ENCODE measurements at regions not wholly inside any gene's neighbourhood (a gene's known extent, or its start where the extent isn't known, plus 50 kb on each side); places are given as distances from the start of the nearest gene placed in this dataset.

- Histone ChIP-seq H3K4me1 (no peaks in the 10 kb centered on the region), H3K9me3 (no peaks in the 10 kb centered on the region), H3K36me3 (no peaks in the 10 kb centered on the region), H3K27me3 (no peaks in the 10 kb centered on the region), H3K4me3 (no peak overlapping the region), H3K27ac (no peak overlapping the region)
- DNase-seq (ENCODE audit: low spot score) = peak; percentile 50
- TF ChIP-seq, protein P1, sequence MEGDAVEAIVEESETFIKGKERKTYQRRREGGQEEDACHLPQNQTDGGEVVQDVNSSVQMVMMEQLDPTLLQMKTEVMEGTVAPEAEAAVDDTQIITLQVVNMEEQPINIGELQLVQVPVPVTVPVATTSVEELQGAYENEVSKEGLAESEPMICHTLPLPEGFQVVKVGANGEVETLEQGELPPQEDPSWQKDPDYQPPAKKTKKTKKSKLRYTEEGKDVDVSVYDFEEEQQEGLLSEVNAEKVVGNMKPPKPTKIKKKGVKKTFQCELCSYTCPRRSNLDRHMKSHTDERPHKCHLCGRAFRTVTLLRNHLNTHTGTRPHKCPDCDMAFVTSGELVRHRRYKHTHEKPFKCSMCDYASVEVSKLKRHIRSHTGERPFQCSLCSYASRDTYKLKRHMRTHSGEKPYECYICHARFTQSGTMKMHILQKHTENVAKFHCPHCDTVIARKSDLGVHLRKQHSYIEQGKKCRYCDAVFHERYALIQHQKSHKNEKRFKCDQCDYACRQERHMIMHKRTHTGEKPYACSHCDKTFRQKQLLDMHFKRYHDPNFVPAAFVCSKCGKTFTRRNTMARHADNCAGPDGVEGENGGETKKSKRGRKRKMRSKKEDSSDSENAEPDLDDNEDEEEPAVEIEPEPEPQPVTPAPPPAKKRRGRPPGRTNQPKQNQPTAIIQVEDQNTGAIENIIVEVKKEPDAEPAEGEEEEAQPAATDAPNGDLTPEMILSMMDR (IDR thresholded peaks at IDR 0.05) = no peak
These were observed 82.0 kb upstream of the EPHB3 start for GRCh38 chr3:184479426-184480126.

DNA sequence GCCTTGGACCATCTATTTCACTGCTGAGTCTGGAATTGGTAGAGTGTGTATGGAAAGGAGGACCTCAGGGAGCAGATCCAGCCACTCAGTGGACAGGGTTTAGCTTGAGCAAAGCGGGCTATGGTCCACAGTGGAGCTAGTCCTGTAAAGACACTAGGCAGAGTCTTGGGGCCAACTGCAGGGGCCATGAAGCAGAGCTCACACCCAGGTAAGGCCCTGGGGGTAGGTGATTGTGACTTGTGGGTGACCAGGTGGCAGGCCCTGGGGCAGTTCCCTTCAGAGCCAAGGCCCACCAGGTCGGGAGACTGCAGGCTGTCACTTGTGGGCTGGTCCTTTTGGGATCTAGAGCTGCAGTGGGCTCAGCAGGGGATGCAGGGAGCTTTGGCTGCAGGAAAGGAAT is 80.8 kb upstream of the EPHB3 start:
- Histone ChIP-seq H3K27me3 (no peaks in the 10 kb centered on the region), H3K4me3 (no peak overlapping the region), H3K4me1 (no peaks in the 10 kb centered on the region), H3K9me3 (no peaks in the 10 kb centered on the region), H3K36me3 (no peaks in the 10 kb centered on the region), H3K27ac (no peak overlapping the region)
- TF ChIP-seq, protein P1 (IDR thresholded peaks at IDR 0.05) = no peak
- DNase-seq (ENCODE audit: low spot score) = peak; percentile 34

GRCh38 chr3:184481984-184482671 is 79.5 kb upstream of the EPHB3 start:
- Histone ChIP-seq H3K36me3 (no peaks in the 10 kb centered on the region), H3K27ac (no peak overlapping the region), H3K4me3 (no peak overlapping the region), H3K4me1 (no peaks in the 10 kb centered on the region), H3K9me3 (no peaks in the 10 kb centered on the region), H3K27me3 (no peaks in the 10 kb centered on the region)
- TF ChIP-seq, protein P1 (IDR thresholded peaks at IDR 0.05) = no peak
- peak; percentile 34 for DNase-seq (ENCODE audit: low spot score)

- no peak for DNase-seq (ENCODE audit: low spot score)
- TF ChIP-seq, protein P1 (IDR thresholded peaks at IDR 0.05) = no peak
- H3K9me3 ChIP-seq = no peaks in the 10 kb centered on the region
- H3K4me3 ChIP-seq = no peak overlapping the region
- H3K4me1 ChIP-seq = no peaks in the 10 kb centered on the region
- no peaks in the 10 kb centered on the region for H3K27me3 ChIP-seq
- H3K27ac ChIP-seq = no peak overlapping the region
- H3K36me3 ChIP-seq = no peaks in the 10 kb centered on the region
These were observed 76.3 kb upstream of the EPHB3 start for GRCh38 chr3:184485241-184485640.

GRCh38 chr3:184485906-184486305 is 75.7 kb upstream of the EPHB3 start:
- Histone ChIP-seq H3K27ac (no peak overlapping the region), H3K27me3 (no peaks in the 10 kb centered on the region), H3K36me3 (no peaks in the 10 kb centered on the region), H3K9me3 (no peaks in the 10 kb centered on the region), H3K4me3 (no peak overlapping the region), H3K4me1 (no peaks in the 10 kb centered on the region)
- peak; percentile 7 for DNase-seq (ENCODE audit: low spot score)
- TF ChIP-seq, protein P1 (IDR thresholded peaks at IDR 0.05) = no peak

Data from right atrium auricular region (tissue), 2 donors.